ENCODE measurements at regions not wholly inside any gene's neighbourhood (a gene's known extent, or its start where the extent isn't known, plus 50 kb on each side); places are given as distances from the start of the nearest gene placed in this dataset.

DNA sequence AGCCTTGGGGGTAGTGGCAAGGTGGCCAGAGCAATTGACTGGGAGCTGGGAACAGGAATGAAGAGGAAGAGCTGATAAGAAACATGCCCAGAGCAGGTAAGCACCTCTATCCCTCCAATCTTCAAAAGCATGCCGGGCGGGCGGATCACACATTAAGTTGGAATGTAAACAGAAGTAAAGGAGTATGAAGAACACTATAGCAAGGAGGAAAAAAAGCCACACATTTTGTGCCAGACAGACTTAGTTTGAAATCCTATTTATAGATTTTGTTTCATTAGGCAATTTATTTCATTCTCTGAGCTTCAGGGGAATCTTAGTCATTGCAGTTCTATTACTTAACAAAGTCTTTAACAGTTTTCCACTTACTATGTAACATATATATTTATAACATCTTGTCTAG is 173.9 kb upstream of the TNC start:
- TF ChIP-seq, protein P1, sequence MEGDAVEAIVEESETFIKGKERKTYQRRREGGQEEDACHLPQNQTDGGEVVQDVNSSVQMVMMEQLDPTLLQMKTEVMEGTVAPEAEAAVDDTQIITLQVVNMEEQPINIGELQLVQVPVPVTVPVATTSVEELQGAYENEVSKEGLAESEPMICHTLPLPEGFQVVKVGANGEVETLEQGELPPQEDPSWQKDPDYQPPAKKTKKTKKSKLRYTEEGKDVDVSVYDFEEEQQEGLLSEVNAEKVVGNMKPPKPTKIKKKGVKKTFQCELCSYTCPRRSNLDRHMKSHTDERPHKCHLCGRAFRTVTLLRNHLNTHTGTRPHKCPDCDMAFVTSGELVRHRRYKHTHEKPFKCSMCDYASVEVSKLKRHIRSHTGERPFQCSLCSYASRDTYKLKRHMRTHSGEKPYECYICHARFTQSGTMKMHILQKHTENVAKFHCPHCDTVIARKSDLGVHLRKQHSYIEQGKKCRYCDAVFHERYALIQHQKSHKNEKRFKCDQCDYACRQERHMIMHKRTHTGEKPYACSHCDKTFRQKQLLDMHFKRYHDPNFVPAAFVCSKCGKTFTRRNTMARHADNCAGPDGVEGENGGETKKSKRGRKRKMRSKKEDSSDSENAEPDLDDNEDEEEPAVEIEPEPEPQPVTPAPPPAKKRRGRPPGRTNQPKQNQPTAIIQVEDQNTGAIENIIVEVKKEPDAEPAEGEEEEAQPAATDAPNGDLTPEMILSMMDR (IDR thresholded peaks at IDR 0.05): no peak
- TF ChIP-seq POLR2AphosphoS5 (IDR thresholded peaks at IDR 0.05): peak; percentile 34

All from prostate gland (tissue), 2 donors.